MM.1S (cell line): ENCODE measurements at regions not wholly inside any gene's neighbourhood (a gene's known extent, or its start where the extent isn't known, plus 50 kb on each side); places are given as distances from the start of the nearest gene placed in this dataset.

ENCODE experiments used
- DNase-seq: peaks from one replicate; pipeline ENCODE4 v3.0.0-alpha.2; 2015
- H2AFZ ChIP-seq: fragments of 300-600 bp; sonication (generic); 2 replicates; pipeline ENCODE4 v1.6.0; 2016; ENCODE audit warnings: antibody characterized with exemption, low read length
- H3F3A ChIP-seq: fragments of 300-600 bp; sonication (generic); 2 replicates; pipeline ENCODE4 v1.6.1; 2016; ENCODE audit warnings: mild to moderate bottlenecking, antibody characterized with exemption, low read length, moderate library complexity, mixed read lengths; ENCODE audit not compliant: insufficient read depth
- H3K27ac ChIP-seq: fragments of 300-600 bp; sonication (generic); 2 replicates; pipeline ENCODE4 v1.5.1; 2016; ENCODE audit warnings: mild to moderate bottlenecking, low read length
- H3K27me3 ChIP-seq: fragments of 300-600 bp; sonication (generic); replicated peaks from 2 replicates; pipeline ENCODE4 v1.6.0; 2016; ENCODE audit warnings: low read length; ENCODE audit not compliant: insufficient read depth
- H3K36me3 ChIP-seq: fragments of 300-600 bp; sonication (generic); replicated peaks from 2 replicates; pipeline ENCODE4 v1.6.1; 2016; ENCODE audit warnings: mild to moderate bottlenecking, low read length, mixed read lengths; ENCODE audit not compliant: insufficient read depth
- H3K4me1 ChIP-seq: fragments of 300-600 bp; sonication (generic); 2 replicates; pipeline ENCODE4 v1.6.1; 2016; ENCODE audit warnings: low read length, mixed read lengths
- H3K4me2 ChIP-seq: fragments of 300-600 bp; sonication (generic); 2 replicates; pipeline ENCODE4 v1.6.0; 2016; ENCODE audit warnings: low read depth, low read length
- H3K4me3 ChIP-seq: fragments of 300-600 bp; sonication (generic); 2 replicates; pipeline ENCODE4 v1.5.1; 2016; ENCODE audit warnings: low read length, mixed read lengths
- H3K79me2 ChIP-seq: fragments of 300-600 bp; sonication (generic); 2 replicates; pipeline ENCODE4 v1.6.1; 2016; ENCODE audit warnings: mixed run types, low read length, mixed read lengths
- H3K9ac ChIP-seq: fragments of 300-600 bp; sonication (generic); 2 replicates; pipeline ENCODE4 v1.6.1; 2016; ENCODE audit warnings: low read length, mixed read lengths
- H3K9me2 ChIP-seq: fragments of 300-600 bp; sonication (generic); replicated peaks from 2 replicates; pipeline ENCODE4 v1.6.1; 2016; ENCODE audit warnings: mild to moderate bottlenecking, low read length, mixed read lengths; ENCODE audit not compliant: insufficient read depth
- H3K9me3 ChIP-seq: fragments of 300-600 bp; sonication (generic); replicated peaks from 2 replicates; pipeline ENCODE4 v1.6.1; 2016; ENCODE audit warnings: mild to moderate bottlenecking, low read length, mixed read lengths; ENCODE audit not compliant: insufficient read depth
- H4K20me1 ChIP-seq: fragments of 300-600 bp; sonication (generic); 2 replicates; pipeline ENCODE4 v1.6.1; 2016; ENCODE audit warnings: mild to moderate bottlenecking, low read length, moderate library complexity, mixed read lengths; ENCODE audit not compliant: insufficient read depth
- CTCF ChIP-seq: fragments of 300-600 bp; sonication (generic); IDR thresholded peaks from 2 replicates; pipeline ENCODE4 v1.5.1; 2016; ENCODE audit warnings: antibody characterized with exemption, low read length, mixed read lengths
- EZH2 ChIP-seq: fragments of 300-600 bp; sonication (generic); optimal IDR thresholded peaks from 2 replicates; pipeline ENCODE3; 2017; ENCODE audit warnings: low read depth, mild to moderate bottlenecking, antibody characterized with exemption, low read length, mixed read lengths
- EZH2phosphoT487 ChIP-seq: fragments of 300-600 bp; sonication (generic); IDR thresholded peaks from 2 replicates; pipeline ENCODE4 v1.6.1; 2018; ENCODE audit warnings: antibody characterized with exemption, low read length

GRCh38 chr1:59159557-59160203, 137.2 kb upstream of the FGGY start:
- Histone ChIP-seq H4K20me1 (no peaks in the 10 kb centered on the region), H3K79me2 (no peaks in the 10 kb centered on the region), H3K4me2 (no peak overlapping the region), H2AFZ (no peak overlapping the region), H3K27ac (no peak overlapping the region), H3K4me3 (no peak overlapping the region), H3K9me3 (no peaks in the 10 kb centered on the region), H3K36me3 (no peaks in the 10 kb centered on the region), H3K27me3 (no peaks in the 10 kb centered on the region), H3K9ac (no peak overlapping the region), H3K4me1 (no peaks in the 10 kb centered on the region), H3K9me2 (no peaks in the 10 kb centered on the region), H3F3A (no peaks in the 10 kb centered on the region)
- DNase-seq, result no peak
- TF ChIP-seq EZH2 (no peak), EZH2phosphoT487 (no peak), CTCF (no peak)

- H3K79me2 ChIP-seq, result no peaks in the 10 kb centered on the region
- no peaks in the 10 kb centered on the region for H3K4me1 ChIP-seq
- DNase-seq, result no peak
- no peak for TF ChIP-seq CTCF
- no peak for TF ChIP-seq EZH2phosphoT487
- no peak for TF ChIP-seq EZH2
- no peaks in the 10 kb centered on the region for H3K9me2 ChIP-seq
- H3K27ac ChIP-seq, result no peak overlapping the region
- H3K4me3 ChIP-seq, result no peak overlapping the region
- no peaks in the 10 kb centered on the region for H3K27me3 ChIP-seq
- H2AFZ ChIP-seq, result no peak overlapping the region
- H3K4me2 ChIP-seq, result no peak overlapping the region
- H3K9ac ChIP-seq, result no peak overlapping the region
- H4K20me1 ChIP-seq, result no peaks in the 10 kb centered on the region
- no peaks in the 10 kb centered on the region for H3K36me3 ChIP-seq
- no peaks in the 10 kb centered on the region for H3K9me3 ChIP-seq
- no peaks in the 10 kb centered on the region for H3F3A ChIP-seq
These were observed 135.8 kb upstream of the FGGY start for GRCh38 chr1:59161136-59161535.

- Histone ChIP-seq H3K4me1 (no peaks in the 10 kb centered on the region), H3K4me2 (no peak overlapping the region), H3K79me2 (no peaks in the 10 kb centered on the region), H3K27ac (no peak overlapping the region), H3K9me3 (no peaks in the 10 kb centered on the region), H3K9me2 (no peaks in the 10 kb centered on the region), H4K20me1 (no peaks in the 10 kb centered on the region), H3K27me3 (no peaks in the 10 kb centered on the region), H3K36me3 (no peaks in the 10 kb centered on the region), H3K9ac (no peak overlapping the region), H2AFZ (no peak overlapping the region), H3K4me3 (no peak overlapping the region), H3F3A (no peaks in the 10 kb centered on the region)
- TF ChIP-seq EZH2phosphoT487 (no peak), CTCF (no peak), EZH2 (no peak)
- no peak for DNase-seq
These were observed 134.2 kb upstream of the FGGY start for GRCh38 chr1:59162665-59163064.
